Smooth muscle cell (in vitro differentiated cells): ENCODE measurements at regions not wholly inside any gene's neighbourhood (a gene's known extent, or its start where the extent isn't known, plus 50 kb on each side); places are given as distances from the start of the nearest gene placed in this dataset.
"Not testable (repeated sequence)": the region's sequence is repeated elsewhere in the genome, so short reads cannot be mapped to it uniquely, and the experiment has no call there.

Experiments used
- DNase-seq: peaks from one replicate; lab custom pipeline; 2025; ENCODE audit not compliant: unreplicated experiment; lab: John Stamatoyannopoulos, UW
- H2AFZ ChIP-seq: fragments of 200-600 bp; sonication (generic); 2 replicates; pipeline ENCODE4 v1.6.0; 2016; ENCODE audit warnings: antibody characterized with exemption, low read depth, mild to moderate bottlenecking
- H3F3A ChIP-seq: fragments of 200-600 bp; sonication (generic); 2 replicates; pipeline ENCODE4 v1.6.0; 2017; ENCODE audit warnings: antibody characterized with exemption, low read depth
- H3K27ac ChIP-seq: fragments of 200-600 bp; sonication (generic); 2 replicates; pipeline ENCODE4 v1.5.1; 2016; ENCODE audit warnings: low read depth, mild to moderate bottlenecking
- H3K27me3 ChIP-seq: fragments of 200-600 bp; sonication (generic); 2 replicates; pipeline ENCODE4 v1.6.1; 2016; ENCODE audit warnings: low read depth, mild to moderate bottlenecking
- H3K36me3 ChIP-seq: fragments of 200-600 bp; sonication (generic); 2 replicates; pipeline ENCODE4 v1.5.1; 2016; ENCODE audit warnings: low read depth
- H3K4me1 ChIP-seq: fragments of 200-600 bp; sonication (generic); 2 replicates; pipeline ENCODE4 v1.5.1; 2016; ENCODE audit warnings: low read depth
- H3K4me2 ChIP-seq: fragments of 200-600 bp; sonication (generic); 2 replicates; pipeline ENCODE4 v1.6.0; 2016; ENCODE audit warnings: mild to moderate bottlenecking
- H3K4me3 ChIP-seq: fragments of 200-600 bp; sonication (generic); 2 replicates; pipeline ENCODE4 v1.5.1; 2016; ENCODE audit warnings: mild to moderate bottlenecking
- H3K79me2 ChIP-seq: fragments of 200-600 bp; sonication (generic); 2 replicates; pipeline ENCODE4 v1.6.0; 2016; ENCODE audit warnings: low read depth, mild to moderate bottlenecking
- H3K9ac ChIP-seq: fragments of 200-600 bp; sonication (generic); 2 replicates; pipeline ENCODE4 v1.6.0; 2016; ENCODE audit warnings: low read depth
- H3K9me3 ChIP-seq: fragments of 200-600 bp; sonication (generic); replicated peaks from 2 replicates; pipeline ENCODE4 v1.5.1; 2016; ENCODE audit warnings: low read depth
- H4K20me1 ChIP-seq: fragments of 200-600 bp; sonication (generic); 2 replicates; pipeline ENCODE4 v1.6.0; 2016; ENCODE audit warnings: low read depth
- WGBS: methylation state at CpG from one replicate; pipeline ENCODE4 v1.1.7; 2016; ENCODE audit warnings: low lambda C conversion rate; 5-methylcytosine and 5-hydroxymethylcytosine counted together
- TF ChIP-seq, protein P1 (sequence below): fragments of 200-600 bp; sonication (generic); IDR thresholded peaks from 2 replicates; pipeline ENCODE4 v1.5.1; 2017; ENCODE audit warnings: borderline replicate concordance, mild to moderate bottlenecking, antibody characterized with exemption; ENCODE audit not compliant: insufficient read depth, poor library complexity, severe bottlenecking

DNA sequence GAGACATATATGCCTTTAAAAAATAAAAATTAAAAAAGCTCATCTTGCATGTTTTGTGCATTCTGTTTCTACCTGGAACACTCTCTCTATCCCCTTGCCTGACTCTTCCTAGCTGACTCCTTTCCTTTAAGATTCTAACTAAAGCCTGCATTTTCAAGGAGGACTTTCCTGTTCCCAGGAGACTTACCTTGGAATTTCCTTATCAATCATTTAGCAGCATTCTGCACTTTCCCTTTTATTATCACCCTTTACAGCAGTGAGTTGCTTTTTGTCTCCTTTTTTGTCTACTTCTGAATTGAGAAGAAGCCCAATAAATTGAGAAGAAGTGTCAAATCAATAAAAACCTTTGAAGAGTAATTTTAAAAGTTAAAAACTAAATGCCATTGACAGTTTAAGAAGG lies 142.2 kb upstream of the TMEM196 start:
- no peak overlapping the region for H2AFZ ChIP-seq
- no peaks in the 10 kb centered on the region for H3K36me3 ChIP-seq
- no peak overlapping the region for H3K4me2 ChIP-seq
- no peak for DNase-seq
- H3K9me3 ChIP-seq, result no peaks in the 10 kb centered on the region
- H3K27ac ChIP-seq, result no peak overlapping the region
- H3K9ac ChIP-seq, result no peak overlapping the region
- no peaks in the 10 kb centered on the region for H3K27me3 ChIP-seq
- H3F3A ChIP-seq, result no peaks in the 10 kb centered on the region
- no peaks in the 10 kb centered on the region for H3K79me2 ChIP-seq
- TF ChIP-seq, protein P1, sequence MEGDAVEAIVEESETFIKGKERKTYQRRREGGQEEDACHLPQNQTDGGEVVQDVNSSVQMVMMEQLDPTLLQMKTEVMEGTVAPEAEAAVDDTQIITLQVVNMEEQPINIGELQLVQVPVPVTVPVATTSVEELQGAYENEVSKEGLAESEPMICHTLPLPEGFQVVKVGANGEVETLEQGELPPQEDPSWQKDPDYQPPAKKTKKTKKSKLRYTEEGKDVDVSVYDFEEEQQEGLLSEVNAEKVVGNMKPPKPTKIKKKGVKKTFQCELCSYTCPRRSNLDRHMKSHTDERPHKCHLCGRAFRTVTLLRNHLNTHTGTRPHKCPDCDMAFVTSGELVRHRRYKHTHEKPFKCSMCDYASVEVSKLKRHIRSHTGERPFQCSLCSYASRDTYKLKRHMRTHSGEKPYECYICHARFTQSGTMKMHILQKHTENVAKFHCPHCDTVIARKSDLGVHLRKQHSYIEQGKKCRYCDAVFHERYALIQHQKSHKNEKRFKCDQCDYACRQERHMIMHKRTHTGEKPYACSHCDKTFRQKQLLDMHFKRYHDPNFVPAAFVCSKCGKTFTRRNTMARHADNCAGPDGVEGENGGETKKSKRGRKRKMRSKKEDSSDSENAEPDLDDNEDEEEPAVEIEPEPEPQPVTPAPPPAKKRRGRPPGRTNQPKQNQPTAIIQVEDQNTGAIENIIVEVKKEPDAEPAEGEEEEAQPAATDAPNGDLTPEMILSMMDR, result no peak
- H3K4me1 ChIP-seq, result no peaks in the 10 kb centered on the region
- no peaks in the 10 kb centered on the region for H4K20me1 ChIP-seq
- H3K4me3 ChIP-seq, result no peak overlapping the region

DNA sequence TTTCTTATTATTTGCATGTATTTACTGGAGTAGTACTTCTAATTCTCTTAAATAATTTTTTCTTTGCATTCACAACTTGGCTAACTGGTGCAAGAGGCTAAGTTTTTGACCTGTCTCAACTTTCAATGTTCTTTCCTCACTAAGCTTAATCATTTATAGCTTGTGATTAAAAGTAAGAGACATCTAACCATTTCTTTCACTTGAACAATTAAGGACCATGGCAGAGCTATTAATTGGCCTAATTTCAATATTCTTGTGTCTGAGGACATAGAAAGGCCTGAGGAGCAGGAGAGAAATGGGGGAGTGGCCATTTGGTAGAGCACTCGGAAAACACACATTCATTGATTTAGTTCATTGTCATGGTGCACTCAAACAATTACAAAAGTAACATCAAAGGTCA lies 141.4 kb upstream of the TMEM196 start:
- H3K4me2 ChIP-seq, result no peak overlapping the region
- H3F3A ChIP-seq, result no peaks in the 10 kb centered on the region
- 100% methylated on average over 1 of the region's 1 CpG for WGBS
- H3K27ac ChIP-seq, result no peak overlapping the region
- no peaks in the 10 kb centered on the region for H3K27me3 ChIP-seq
- no peak overlapping the region for H3K4me3 ChIP-seq
- H4K20me1 ChIP-seq, result no peaks in the 10 kb centered on the region
- TF ChIP-seq, protein P1, result no peak
- no peaks in the 10 kb centered on the region for H3K4me1 ChIP-seq
- H3K9ac ChIP-seq, result no peak overlapping the region
- no peaks in the 10 kb centered on the region for H3K9me3 ChIP-seq
- no peak overlapping the region for H2AFZ ChIP-seq
- H3K36me3 ChIP-seq, result no peaks in the 10 kb centered on the region
- DNase-seq, result no peak
- H3K79me2 ChIP-seq, result no peaks in the 10 kb centered on the region

DNA sequence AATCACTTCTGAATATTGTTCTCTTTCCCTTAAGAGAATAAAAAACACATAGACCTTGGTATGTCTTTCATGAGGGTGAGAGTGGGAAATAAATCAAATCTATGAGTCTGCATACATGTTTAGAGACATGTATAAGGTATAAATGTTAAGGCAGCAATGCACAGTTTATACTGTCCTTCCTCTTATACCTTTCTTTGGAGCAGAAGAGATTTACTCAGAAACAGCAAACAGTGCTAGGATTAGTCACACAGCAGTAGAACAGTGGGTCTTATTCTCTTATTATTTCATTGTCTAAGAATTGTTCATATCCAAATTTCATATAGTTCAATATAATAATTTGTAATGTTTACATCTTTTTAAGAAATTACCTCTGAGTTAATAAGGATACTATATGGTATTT lies 126.7 kb upstream of the TMEM196 start:
- Histone ChIP-seq H3K4me1 (no peaks in the 10 kb centered on the region), H3K79me2 (no peaks in the 10 kb centered on the region), H3K4me2 (no peak overlapping the region), H3K36me3 (no peaks in the 10 kb centered on the region), H3K9ac (no peak overlapping the region), H3K27ac (no peak overlapping the region), H2AFZ (no peak overlapping the region), H3F3A (no peaks in the 10 kb centered on the region), H4K20me1 (no peaks in the 10 kb centered on the region), H3K4me3 (no peak overlapping the region), H3K27me3 (no peaks in the 10 kb centered on the region), H3K9me3 (peaks cover 4% of the 10 kb centered on the region)
- DNase-seq, result no peak
- TF ChIP-seq, protein P1, result no peak

DNA sequence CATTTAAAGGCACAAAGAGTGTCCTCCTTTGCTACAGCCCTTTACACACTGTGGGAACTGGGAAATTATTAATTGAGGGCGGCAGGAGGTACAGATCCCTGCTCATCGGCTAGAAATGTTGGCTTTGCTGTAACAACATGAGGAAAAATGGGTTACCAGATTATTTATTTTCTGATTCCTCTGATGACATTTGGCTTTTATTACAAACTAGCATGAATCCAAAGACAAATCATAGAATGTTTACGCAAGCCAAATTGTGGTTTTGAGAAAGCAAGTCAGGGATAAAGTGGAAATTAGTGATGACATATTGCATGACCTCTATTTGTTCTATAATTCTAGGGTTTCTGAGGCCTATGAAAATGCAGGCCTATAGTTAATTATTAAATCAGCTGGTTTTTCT lies 126.1 kb upstream of the TMEM196 start:
- Histone ChIP-seq H3K79me2 (no peaks in the 10 kb centered on the region), H3F3A (no peaks in the 10 kb centered on the region), H3K27ac (no peak overlapping the region), H3K36me3 (no peaks in the 10 kb centered on the region), H3K4me1 (no peaks in the 10 kb centered on the region), H3K4me3 (no peak overlapping the region), H4K20me1 (no peaks in the 10 kb centered on the region), H3K9me3 (peaks cover 5% of the 10 kb centered on the region), H3K9ac (no peak overlapping the region), H3K27me3 (no peaks in the 10 kb centered on the region), H3K4me2 (no peak overlapping the region), H2AFZ (no peak overlapping the region)
- TF ChIP-seq, protein P1, result no peak
- no peak for DNase-seq
- 91% methylated on average over 3 of the region's 3 CpGs for WGBS

DNA sequence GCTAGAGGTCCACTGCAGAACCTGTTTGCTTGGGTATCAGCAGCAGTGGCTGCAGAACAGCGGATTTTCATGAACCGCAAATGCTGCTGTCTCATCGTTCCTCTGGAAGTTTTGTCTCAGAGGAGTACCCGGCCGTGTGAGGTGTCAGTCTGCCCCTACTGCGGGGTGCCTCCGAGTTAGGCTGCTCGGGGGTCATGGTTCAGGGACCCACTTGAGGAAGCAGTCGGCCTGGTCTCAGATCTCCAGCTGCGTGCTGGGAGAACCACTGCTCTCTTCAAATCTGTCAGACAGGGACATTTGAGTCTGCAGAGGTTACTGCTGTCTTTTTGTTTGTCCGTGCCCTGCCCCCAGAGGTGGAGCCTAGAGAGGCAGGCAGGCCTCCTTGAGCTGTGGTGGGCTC lies 109.5 kb upstream of the TMEM196 start:
- H3K4me3 ChIP-seq, H3F3A ChIP-seq, H3K9me3 ChIP-seq, H4K20me1 ChIP-seq, DNase-seq, H3K79me2 ChIP-seq, H3K4me2 ChIP-seq, H3K27ac ChIP-seq, H3K4me1 ChIP-seq, H3K27me3 ChIP-seq, H3K9ac ChIP-seq, H3K36me3 ChIP-seq, H2AFZ ChIP-seq: not testable (repeated sequence)
- 95% methylated on average over 11 of the region's 11 CpGs for WGBS
